BJ (cell line): ENCODE measurements at regions not wholly inside any gene's neighbourhood (a gene's known extent, or its start where the extent isn't known, plus 50 kb on each side); places are given as distances from the start of the nearest gene placed in this dataset.
"Not testable (repeated sequence)": the region's sequence is repeated elsewhere in the genome, so short reads cannot be mapped to it uniquely, and the experiment has no call there.

ENCODE experiments used
- CTCF ChIA-PET: fragments of 350-600 bp; formaldehyde crosslinking; extraction: SDS; loops from one replicate; lab custom pipeline; 2021; ENCODE audit warnings: antibody characterized with exemption, inconsistent platforms; lab: Yijun Ruan, JAX
- POLR2A ChIA-PET: fragments of 300-600 bp; sonication (Branson Sonifier 250); formaldehyde crosslinking; extraction: SDS; loops from one replicate; lab custom pipeline; 2021; ENCODE audit warnings: antibody characterized with exemption; lab: Charles Lee
- DNase-seq: peaks from one replicate; pipeline ENCODE4 v3.0.0-alpha.2; 2011; ENCODE audit warnings: low read depth
- H3K27me3 ChIP-seq: 2 replicates; pipeline ENCODE4 v1.6.0; 2011; ENCODE audit warnings: low read length; ENCODE audit not compliant: control insufficient read depth, insufficient read depth
- H3K36me3 ChIP-seq: 2 replicates; pipeline ENCODE4 v1.5.1; 2011; ENCODE audit warnings: low read length; ENCODE audit not compliant: control insufficient read depth, insufficient read depth
- H3K4me3 ChIP-seq: 2 replicates; pipeline ENCODE4 v1.5.1; 2011; ENCODE audit warnings: low read depth, mild to moderate bottlenecking, control low read depth, low read length
- TF ChIP-seq, protein P1 (sequence below): IDR thresholded peaks from 2 replicates; pipeline ENCODE4 v1.5.1; 2011; ENCODE audit warnings: low read depth, mild to moderate bottlenecking, control low read depth, inconsistent platforms, low read length, moderate library complexity; ENCODE audit not compliant: insufficient read depth

DNA sequence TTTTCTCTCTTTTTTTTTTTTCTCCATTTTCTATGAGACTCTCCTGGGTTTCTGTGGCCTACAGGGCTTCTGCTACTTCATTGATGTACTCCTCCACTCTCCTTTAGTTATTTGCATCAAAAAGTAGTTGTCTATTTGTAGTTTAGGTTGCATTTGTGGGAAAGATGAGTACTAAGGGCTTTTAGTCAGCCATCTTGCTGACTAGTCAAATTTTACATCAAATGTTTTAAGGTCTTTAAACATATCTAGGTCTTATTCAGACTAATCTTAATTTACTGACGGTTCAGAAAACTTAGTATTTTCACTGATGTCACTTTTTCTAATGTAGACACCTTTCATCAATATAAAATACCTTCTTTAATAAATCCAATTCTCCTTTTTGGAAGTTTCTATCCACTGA, 871.0 kb downstream of the PLOD2 start:
- no peak for DNase-seq
- TF ChIP-seq, protein P1, sequence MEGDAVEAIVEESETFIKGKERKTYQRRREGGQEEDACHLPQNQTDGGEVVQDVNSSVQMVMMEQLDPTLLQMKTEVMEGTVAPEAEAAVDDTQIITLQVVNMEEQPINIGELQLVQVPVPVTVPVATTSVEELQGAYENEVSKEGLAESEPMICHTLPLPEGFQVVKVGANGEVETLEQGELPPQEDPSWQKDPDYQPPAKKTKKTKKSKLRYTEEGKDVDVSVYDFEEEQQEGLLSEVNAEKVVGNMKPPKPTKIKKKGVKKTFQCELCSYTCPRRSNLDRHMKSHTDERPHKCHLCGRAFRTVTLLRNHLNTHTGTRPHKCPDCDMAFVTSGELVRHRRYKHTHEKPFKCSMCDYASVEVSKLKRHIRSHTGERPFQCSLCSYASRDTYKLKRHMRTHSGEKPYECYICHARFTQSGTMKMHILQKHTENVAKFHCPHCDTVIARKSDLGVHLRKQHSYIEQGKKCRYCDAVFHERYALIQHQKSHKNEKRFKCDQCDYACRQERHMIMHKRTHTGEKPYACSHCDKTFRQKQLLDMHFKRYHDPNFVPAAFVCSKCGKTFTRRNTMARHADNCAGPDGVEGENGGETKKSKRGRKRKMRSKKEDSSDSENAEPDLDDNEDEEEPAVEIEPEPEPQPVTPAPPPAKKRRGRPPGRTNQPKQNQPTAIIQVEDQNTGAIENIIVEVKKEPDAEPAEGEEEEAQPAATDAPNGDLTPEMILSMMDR = no peak
- Histone ChIP-seq H3K27me3 (no peaks in the 10 kb centered on the region), H3K4me3 (no peak overlapping the region), H3K36me3 (no peaks in the 10 kb centered on the region)
- ChIA-PET POLR2A (no interaction called here), CTCF (no interaction called here)

DNA sequence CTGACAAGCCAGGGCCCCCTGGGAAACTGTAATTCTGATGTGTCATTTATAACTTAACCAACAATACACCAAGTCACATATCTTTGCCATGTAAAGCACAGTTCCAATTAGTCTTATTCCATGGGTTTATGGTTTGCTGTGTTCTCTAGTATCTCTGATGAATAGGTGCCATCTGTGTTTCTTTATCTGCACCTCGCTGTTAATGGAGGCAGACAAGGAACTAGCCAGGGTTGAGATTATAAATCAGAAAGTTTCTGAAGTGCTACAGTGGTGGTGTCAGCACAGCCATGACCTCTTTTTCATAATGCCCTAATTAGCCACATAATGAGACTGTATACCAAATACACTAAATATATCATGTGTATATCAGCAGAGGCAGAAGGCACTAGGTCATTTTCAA, 866.4 kb downstream of the PLOD2 start:
- ChIA-PET POLR2A (no interaction called here), CTCF (no interaction called here)
- no peaks in the 10 kb centered on the region for H3K36me3 ChIP-seq
- TF ChIP-seq, protein P1 = no peak
- H3K4me3 ChIP-seq = no peak overlapping the region
- DNase-seq = no peak
- no peaks in the 10 kb centered on the region for H3K27me3 ChIP-seq

DNA sequence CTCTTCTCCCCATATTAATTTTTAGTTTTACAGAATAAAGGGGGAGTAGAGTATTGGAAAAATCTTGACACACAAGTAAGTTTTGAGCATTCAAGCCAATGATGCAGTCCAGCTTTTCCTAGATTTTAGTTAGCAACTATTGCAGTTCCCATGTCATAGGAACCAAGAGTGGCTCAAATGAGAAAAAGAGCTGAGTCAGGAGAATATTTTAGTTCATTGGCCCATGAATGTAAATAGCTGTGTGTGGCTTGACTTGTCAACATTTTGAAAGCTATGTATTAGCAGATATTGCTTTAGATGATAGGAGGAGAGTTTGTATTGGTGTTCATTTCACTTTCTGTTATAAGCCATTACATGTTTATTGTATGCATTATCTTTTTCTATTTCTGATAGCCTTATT, 853.7 kb downstream of the PLOD2 start:
- H3K36me3 ChIP-seq = no peaks in the 10 kb centered on the region
- no peaks in the 10 kb centered on the region for H3K27me3 ChIP-seq
- TF ChIP-seq, protein P1 = no peak
- CTCF ChIA-PET = no interaction called here
- DNase-seq = no peak
- H3K4me3 ChIP-seq = no peak overlapping the region
- POLR2A ChIA-PET = no interaction called here

DNA sequence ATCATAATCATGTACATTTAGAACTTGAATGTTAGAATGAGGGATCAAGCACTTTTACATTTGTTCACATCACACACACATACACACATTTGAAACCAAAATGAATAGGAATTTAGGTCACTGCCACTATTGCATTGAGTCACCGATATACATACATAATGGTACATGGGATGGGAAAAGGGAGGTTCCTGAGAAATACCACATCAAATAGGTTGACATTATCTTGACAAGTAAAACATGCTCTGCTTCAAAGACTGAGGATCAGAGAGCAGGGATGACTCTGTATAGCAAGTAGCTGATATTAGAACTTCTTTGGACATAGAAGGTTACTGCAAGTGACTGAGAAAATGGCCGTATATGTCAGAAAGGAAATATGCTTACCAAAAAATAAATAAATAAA, 847.2 kb downstream of the PLOD2 start:
- POLR2A ChIA-PET = no interaction called here
- H3K4me3 ChIP-seq = no peak overlapping the region
- no peaks in the 10 kb centered on the region for H3K27me3 ChIP-seq
- TF ChIP-seq, protein P1 = no peak
- CTCF ChIA-PET = no interaction called here
- no peaks in the 10 kb centered on the region for H3K36me3 ChIP-seq
- no peak for DNase-seq

DNA sequence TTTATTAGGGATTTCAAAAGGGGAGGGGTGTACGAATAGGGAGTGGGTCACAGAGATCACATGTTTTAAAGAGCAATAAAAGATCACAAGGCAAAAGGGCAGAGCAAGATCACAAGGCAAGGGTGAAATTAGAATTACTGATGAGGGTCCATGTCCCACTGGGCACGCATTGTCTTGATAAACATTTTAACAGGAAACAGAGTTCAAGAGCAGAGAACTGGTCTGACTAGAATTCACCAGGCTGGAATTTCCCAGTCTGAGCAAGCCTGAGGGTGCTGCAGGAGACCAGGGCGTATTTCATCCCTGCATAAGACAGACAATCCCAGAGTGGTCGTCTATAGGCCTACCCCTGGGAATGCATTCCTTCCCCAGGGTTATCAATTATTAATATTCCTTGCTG, 844.7 kb downstream of the PLOD2 start:
- H3K36me3 ChIP-seq, H3K27me3 ChIP-seq, CTCF ChIA-PET, POLR2A ChIA-PET, DNase-seq, H3K4me3 ChIP-seq: not testable (repeated sequence)

DNA sequence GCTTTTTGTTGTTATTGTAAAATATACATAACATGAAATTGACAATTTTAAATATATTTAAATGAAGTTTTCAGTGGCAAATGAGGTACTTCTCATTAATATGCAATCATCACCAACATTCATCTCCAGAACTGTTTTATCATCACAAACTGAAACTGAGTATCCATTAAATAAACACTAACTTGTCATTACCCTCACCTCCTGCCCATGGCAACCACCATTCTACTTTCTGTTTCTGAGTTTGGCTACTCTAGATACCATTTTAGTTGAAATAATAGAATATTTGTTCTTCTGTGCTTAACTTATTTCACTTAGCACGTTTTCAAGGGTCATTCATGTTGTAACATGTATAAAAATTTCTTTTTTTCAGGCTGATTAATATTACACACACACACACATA, 834.3 kb downstream of the PLOD2 start:
- Histone ChIP-seq H3K27me3 (no peaks in the 10 kb centered on the region), H3K4me3 (no peak overlapping the region), H3K36me3 (no peaks in the 10 kb centered on the region)
- ChIA-PET CTCF (no interaction called here), POLR2A (no interaction called here)
- TF ChIP-seq, protein P1 = no peak
- no peak for DNase-seq

DNA sequence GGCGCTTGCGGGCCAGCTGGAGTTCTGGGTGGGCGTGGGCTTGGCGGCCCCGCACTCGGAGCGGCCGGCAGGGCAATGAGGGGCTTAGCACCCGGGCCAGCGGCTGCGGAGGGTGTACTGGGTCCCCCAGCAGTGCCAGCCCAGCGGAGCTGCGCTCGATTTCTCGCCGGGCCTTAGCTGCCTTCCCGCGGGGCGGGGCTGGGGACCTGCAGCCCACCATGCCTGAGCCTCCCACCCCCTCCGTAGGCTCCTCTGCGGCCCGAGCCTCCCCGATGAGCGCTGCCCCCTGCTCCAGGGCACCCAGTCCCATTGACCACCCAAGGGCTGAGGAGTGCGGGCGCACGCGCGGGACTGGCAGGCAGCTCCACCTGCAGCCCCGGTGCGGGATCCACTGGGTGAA, 827.6 kb downstream of the PLOD2 start:
- DNase-seq, H3K4me3 ChIP-seq: not testable (repeated sequence)

More for the DNA sequence above, 827.6 kb downstream of the PLOD2 start:
- H3K27me3 ChIP-seq, POLR2A ChIA-PET, CTCF ChIA-PET, H3K36me3 ChIP-seq: not testable (repeated sequence)
